PC-9 (cell line): ENCODE measurements at regions not wholly inside any gene's neighbourhood (a gene's known extent, or its start where the extent isn't known, plus 50 kb on each side); places are given as distances from the start of the nearest gene placed in this dataset.

Experiments
- EZH2 ChIP-seq: fragments of 200-600 bp; sonication (generic); IDR thresholded peaks from 2 replicates; pipeline ENCODE4 v1.8.0; 2017; ENCODE audit warnings: antibody characterized with exemption, low read depth
- TF ChIP-seq, protein P1 (sequence below): fragments of 200-600 bp; sonication (generic); conservative IDR thresholded peaks from 2 replicates; pipeline ENCODE4 v1.6.1; 2017; ENCODE audit warnings: mixed run types, antibody characterized with exemption, mild to moderate bottlenecking, moderate library complexity

DNA sequence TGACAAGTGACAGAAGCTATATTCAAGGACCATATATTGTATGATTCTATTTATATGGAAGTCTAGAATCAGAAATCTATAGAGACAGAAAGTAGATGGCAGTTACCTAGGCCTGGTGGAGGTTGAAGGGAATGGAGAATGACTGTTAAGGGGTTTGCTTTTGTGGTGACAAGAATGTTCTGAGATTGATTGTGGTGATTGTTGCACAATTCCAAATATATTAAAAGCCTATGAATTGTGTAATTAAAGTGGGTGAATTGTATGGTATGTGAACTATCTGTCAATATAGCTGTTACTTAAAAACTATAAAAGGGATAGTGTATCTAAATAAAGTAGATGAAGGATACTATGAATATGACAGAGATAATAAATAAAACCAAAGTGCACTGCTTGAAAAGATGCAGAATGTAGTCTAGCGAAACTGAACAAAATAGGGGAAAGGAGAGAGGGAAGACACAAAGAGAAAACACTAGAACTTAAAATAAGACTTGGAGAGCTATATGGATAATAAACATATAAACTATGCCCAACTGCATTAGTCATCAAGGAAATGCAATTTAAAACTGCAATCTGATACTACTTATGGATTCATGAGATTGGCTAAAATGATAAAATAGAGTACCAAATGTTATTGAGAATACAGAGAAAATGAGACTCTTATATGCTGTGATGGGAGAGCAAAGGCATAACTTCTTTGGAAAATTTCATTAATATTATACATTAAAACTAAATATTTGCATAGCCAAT lies 82.1 kb upstream of the BANK1 start:
- TF ChIP-seq, protein P1, sequence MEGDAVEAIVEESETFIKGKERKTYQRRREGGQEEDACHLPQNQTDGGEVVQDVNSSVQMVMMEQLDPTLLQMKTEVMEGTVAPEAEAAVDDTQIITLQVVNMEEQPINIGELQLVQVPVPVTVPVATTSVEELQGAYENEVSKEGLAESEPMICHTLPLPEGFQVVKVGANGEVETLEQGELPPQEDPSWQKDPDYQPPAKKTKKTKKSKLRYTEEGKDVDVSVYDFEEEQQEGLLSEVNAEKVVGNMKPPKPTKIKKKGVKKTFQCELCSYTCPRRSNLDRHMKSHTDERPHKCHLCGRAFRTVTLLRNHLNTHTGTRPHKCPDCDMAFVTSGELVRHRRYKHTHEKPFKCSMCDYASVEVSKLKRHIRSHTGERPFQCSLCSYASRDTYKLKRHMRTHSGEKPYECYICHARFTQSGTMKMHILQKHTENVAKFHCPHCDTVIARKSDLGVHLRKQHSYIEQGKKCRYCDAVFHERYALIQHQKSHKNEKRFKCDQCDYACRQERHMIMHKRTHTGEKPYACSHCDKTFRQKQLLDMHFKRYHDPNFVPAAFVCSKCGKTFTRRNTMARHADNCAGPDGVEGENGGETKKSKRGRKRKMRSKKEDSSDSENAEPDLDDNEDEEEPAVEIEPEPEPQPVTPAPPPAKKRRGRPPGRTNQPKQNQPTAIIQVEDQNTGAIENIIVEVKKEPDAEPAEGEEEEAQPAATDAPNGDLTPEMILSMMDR: no peak
- TF ChIP-seq EZH2: no peak
